GM18519 (cell line): ENCODE measurements at regions not wholly inside any gene's neighbourhood (a gene's known extent, or its start where the extent isn't known, plus 50 kb on each side); places are given as distances from the start of the nearest gene placed in this dataset.

Experiments used
- ATAC-seq: cut with Tn5 transposase; IDR thresholded peaks from one replicate; pipeline ENCODE4 v1.9.1; 2021; ENCODE audit warnings: mild to moderate bottlenecking, moderate library complexity; ENCODE audit not compliant: unreplicated experiment, low FRiP score

DNA sequence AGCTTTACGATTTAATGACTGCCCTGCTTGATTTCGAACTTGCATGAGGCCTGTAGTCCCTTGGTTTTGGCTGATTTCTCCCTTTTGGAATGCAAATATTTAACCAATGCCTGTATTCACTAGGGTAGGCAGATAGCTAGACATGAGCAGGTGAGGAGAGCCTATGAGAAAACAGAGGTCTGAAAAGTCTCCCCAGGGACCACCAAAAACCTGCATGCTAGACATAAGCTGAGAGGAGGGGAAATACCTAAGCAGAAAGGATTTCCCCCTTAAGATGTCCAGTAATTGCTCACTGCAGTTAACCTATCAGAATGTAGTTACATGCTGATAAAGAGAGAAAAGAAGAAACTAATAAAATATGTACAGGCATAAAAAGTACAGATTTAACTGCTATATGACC lies 667.4 kb upstream of the SEMA6A start:
- ATAC-seq = no peak

DNA sequence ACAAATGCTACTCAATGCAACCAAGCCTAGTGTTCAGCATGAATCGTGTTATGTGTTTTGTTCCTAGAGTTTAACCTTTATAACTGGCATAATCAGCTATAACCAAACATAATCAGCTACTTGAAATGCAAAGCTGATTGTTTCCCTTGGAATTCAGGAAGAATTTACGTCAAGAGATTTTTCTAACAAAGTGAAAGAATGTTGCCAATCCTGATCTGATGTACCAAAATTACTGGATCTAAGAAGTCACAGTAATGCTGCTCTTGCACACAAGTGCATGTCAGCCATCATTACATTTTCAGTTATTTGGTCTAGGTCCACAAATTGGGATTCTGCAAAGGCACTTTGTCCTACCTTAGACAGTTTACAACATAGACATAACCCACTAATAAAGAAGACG lies 662.3 kb upstream of the SEMA6A start:
- no peak for ATAC-seq

DNA sequence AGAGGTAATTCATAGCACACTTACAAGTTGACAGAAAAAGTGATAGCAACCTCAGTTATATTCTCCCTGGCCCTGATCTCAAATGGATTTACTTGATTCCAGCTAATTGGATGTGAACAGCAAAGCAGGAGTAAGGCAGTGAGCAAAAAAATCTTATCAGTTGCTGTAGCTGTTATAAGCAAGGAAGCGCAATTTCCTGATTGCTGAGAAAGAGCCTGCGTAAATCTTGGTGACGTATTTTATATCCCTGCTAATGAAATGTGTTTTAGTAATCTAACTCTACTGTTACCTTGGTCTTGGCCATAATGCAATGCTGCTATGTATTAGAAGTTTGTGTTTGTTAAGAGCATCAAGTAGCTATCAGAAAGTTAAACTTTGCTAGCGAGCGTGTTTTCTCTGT lies 661.2 kb upstream of the SEMA6A start:
- no peak for ATAC-seq

DNA sequence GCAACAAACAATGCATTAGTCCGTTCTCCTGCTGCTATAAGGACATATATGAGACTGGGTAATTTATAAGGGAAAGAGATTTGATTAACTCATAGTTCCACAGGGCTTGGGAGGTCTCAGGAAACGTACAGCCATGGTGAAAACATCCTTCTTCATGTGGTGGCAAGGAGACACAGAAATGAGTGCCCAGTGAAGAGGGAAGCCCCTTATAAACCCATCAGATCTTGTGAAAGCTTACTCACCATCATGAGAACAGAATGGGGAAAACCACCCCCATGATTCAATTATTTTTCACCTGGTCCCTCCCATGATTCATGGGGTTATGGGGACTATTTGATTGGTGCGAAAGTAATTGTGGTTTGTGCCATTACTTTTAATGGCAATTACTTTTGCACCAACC lies 655.8 kb upstream of the SEMA6A start:
- no peak for ATAC-seq

DNA sequence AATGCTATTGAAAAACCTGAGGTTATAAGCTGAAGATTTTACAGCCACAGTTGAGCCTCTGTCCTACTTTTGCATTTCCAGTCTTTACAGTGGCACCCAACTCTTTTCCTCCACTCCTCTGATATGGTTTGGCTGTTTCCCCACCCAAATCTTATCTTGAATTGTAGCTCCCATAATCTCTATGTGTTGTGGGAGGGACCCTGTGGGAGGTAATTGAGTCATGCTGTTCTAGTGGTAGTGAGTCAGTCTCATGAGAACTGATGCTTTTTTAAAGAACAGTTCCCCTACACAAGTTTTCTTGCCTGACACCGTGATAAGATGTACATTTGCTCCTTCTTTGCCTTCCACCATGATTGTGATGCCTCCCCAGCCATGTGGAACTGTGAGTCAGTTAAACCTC lies 646.1 kb upstream of the SEMA6A start:
- ATAC-seq = no peak

DNA sequence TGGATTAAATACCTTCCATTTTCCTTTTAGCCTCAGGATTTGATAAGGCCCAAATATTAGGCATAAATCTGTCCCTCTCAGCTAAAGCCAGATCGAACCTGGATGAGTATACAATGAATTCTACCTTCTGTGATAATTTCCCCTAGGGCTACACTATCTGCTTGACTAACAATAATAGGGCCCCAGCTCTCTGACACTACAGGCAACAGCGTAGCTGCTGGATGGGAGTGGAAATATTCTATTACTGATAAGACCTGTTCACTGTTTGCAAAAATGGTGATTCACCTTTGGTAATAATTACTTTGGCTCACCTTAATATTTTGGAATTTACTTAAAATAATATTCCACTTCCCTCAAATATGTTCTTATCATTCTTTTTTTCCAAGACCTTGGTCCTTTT lies 644.2 kb upstream of the SEMA6A start:
- no peak for ATAC-seq

DNA sequence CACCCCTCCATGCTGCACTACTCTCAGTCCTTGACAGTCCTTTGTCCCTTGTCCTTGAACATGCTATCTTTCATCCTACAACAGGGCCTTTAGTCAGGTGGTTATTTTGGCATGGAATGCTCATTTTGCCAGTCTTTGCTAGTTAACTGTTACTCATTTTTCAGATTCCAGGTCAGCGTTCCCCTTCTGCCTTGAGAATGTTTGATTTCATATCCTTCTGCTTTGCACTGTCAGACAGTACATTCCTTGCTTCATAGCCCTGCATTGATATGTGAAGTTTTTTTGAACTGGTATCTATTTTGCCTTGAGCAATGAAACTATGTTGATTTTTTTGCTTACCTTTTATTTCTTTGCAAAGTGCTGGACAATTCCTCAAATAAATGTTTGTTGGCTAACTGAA lies 638.2 kb upstream of the SEMA6A start:
- no peak for ATAC-seq

DNA sequence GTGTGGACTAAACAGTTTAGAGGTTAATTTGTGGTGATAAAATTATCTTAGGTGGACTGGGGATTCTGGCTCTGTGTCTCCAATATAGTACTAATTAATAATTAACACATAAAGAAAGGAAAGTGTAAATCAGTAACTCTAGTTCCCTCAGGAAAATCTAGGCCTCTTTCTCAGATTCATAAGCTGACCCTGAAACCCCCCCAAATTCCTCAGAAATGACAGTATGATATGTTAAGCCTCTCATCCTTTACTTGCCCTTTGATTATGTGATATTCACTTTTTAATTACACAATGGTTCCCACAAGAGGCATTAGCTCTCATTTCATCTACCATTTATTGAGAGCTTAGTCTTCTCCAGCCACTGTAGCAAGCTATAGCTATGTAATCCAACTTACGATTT lies 636.2 kb upstream of the SEMA6A start:
- no peak for ATAC-seq

DNA sequence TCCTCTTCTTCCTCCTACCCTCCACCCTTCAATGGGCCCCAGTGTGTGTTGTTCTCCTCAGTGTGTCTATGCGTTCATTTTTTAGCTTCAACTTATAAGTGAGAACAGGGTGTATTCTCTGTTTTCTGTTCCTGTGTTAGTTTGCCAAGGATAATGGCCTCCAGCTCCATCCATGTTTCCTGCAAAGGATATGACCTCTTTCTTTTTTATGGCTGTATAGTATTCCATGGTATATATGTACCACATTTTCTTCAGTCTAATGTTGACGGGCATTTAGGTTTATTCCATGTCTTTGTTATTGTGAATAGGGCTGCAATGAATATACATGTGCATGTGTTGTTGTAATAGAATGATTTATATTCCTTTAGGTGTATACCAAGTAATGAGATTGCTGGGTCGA lies 634.9 kb upstream of the SEMA6A start:
- ATAC-seq = no peak

DNA sequence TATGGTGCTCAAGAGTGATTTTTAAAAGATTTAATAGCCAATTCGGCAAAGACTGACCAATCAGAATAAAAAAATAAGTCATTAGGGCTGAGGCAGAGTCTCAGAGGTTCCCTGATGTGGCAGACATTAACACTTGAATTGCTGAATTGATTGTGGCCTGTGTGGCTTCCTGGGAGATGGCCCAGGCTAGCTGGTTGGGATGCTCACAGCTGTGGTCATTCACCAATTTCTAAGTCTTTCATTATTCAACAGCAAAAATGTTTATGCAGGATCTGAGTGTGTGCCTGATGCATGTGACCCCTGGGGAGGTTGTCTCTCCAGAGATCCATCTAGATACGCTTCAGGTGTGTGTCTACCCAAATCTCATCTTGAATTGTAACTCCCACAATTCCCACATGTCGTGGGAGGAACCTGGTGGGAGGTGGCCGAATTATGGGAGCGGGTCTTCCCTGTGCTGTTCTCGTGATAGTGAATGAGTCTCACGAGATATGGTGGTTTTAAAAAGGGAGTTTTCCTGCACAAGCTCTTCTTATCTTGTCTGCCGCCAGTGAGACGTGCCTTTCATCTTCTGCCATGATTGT lies 632.6 kb upstream of the SEMA6A start:
- ATAC-seq = no peak

DNA sequence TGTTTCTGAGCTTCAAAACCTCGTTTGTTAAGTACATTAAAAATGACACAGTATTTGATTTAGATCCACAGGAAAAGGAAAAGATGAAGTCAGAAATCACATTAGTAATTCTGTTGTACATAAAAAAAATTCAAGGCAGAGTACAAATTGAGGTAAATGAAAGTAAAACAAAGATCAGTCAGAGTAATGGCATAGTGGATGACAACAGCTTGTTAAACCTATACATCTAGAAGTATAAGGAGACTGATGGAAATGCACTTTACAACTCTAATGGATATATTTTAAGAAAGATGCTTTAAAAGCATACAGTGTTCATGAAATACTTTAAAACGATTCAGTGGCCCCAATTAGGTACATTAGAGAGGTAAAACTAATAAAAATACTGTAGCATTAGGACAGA lies 631.3 kb upstream of the SEMA6A start:
- no peak for ATAC-seq

DNA sequence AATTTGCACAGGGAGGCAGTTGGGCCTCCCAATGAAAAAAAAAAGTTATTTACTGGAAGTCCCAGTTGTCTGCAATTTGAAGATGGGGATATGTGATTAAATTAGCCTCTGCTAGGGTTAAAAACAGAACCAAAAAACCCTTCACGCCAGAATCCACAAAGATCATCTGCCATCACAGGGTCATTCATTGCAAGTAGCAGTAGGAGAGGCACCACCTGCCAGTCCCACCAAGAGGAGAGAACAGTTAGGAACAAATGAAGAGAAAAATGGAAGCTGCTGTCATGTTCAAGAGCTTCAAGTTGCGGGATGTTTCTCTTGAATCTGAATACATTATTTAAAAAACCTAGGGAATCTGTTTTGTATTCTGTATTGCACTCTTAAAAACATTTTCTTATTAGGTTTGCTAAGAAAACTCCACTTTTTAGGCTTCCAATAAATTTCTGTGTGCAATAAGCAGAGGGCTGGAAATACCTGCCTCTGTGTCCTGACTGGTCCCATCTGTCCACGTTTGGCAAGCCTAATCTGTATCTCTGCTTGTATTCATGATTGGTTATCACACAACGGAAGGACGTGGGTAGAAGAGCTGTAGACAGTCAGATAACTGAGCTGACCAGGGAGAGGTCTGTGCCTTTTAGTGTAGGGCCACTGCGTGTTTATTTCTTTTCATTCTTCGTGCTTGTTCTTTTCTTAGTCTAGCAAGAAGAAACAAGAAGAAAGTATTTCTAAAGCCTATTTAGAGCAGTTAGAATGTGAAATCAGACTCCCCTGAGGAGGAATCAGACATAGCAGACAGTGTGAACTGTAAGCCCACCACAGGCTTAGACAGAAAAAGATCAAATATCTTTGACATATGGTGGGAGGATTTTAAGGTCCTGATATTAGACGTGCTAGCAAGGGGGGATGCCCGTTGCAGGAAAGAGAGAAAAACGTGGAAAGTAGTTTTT lies 630.6 kb upstream of the SEMA6A start:
- ATAC-seq = no peak

DNA sequence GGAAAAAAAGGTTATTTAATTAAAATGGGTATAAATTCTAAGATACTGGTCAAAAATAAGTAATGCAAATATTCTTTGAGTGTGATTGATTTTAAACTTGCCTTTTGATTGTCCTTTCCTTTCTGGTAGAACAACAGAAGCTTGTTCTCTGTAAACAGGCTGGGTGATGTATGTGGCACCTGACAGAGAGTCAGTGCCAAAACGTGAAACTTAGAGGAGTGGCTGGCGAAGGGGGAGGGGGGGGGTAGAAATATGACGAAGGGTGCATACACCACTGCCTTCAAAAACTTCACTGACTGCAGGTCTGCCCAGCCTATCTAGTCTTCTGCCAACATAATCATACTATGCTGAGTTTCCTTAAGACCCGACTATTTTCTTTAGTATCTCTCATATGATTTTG lies 629.8 kb upstream of the SEMA6A start:
- no peak for ATAC-seq

DNA sequence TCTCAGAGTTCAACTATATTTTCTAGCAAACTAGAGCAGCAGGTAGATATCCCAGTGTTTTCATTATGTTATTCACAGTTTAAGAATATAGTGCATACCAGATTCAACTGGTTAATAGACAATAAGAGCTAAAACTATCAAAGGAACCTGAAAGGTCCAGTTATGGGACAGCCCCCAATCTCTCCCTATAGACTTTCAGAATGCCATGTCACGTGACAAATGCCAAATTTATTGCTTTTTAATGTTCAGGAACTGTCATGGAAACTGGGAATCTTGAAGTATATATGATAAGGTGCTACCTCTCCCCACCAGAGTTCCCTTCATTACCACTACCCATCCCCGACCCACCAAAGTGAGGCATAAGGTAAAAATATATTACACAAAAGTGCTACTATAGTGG lies 629.0 kb upstream of the SEMA6A start:
- no peak for ATAC-seq

DNA sequence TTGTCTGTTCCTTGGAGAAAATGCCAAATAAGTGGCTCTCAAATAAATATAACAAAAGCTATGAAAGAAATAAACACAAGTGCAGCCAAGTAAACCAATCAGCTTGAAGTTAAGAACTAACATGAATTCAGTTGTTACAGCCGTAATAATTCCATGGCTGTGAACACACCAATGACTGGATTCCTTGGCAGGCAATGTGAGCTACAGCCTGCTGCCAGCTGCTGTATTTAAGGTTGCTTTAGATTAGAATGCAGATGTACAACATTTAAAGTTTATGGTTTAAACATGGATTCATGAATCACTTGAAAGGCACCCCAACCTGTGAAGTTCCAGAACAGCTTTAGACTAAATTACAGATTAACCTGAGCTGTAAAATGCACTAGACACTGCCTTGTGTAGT lies 626.4 kb upstream of the SEMA6A start:
- no peak for ATAC-seq

DNA sequence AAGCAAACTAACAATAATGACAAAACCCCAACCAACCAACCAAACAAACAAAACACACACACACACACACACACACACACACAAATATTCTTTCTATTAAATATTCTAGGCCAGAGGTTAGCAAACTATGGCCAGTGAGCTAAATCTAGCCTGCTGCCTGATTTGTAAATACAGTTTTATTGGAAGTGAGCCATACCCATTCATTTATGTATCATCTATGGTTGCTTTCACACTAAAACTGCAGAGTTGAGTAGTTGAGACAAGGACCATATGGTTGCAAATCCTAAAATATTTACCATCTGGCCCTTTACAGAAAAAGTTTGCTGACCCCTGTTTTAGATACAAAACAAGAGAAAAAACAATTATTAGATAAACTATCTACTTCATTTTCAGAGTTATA lies 620.5 kb upstream of the SEMA6A start:
- no peak for ATAC-seq

DNA sequence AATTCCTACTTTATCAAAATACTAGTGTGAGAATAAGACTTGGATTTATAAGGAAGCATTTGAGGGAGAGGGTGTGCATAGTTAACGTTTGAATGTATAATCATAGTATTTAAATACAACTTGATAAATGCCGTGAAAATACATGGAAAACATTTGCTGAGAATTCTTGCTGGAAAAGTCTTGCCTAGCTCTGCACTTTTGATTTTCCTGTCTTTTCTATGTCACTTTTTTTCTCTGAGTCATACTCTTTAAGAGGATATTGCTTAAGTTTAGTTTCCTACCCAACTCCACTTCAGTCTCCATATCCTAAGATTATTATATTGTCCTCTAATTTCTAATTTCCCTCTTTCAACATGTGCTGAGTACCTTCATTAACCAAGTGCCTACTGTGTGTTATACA lies 616.6 kb upstream of the SEMA6A start:
- ATAC-seq = no peak

DNA sequence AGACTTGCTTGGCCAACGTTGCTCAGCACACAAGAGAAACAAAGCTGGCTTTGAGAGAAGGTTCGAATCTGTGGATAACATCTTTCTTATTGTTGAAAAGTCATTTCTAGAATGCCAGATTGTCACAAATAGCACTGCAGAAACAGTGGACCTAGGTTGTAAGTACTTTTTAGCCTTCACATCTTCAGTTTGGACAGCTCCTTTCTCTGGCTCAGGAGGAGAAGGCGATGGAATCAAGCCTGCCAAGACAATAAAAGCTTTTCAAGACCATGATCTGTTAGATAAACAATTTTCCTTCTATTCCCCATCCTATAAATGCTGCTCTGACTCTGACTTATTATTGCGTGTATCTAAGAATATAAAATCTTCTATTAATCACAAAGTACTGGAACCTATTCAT lies 615.2 kb upstream of the SEMA6A start:
- no peak for ATAC-seq

DNA sequence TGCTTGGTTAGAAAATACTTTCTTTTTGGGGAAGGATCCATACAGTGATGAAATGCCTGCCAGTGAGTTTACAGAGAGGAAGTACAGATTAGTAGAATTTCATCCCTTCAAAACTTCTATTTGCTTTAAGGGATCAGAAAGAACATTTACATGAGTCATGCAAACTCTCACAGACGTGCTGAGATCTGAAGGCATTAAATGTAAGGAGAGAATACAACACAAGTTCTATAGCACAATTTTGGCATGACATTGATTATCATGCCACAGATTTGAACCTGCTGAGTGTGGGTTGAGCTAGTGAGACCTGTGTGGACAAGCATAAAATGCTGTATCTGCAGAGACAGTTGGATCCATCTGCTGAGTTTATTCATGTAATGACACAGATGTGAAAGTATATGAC lies 613.6 kb upstream of the SEMA6A start:
- no peak for ATAC-seq

DNA sequence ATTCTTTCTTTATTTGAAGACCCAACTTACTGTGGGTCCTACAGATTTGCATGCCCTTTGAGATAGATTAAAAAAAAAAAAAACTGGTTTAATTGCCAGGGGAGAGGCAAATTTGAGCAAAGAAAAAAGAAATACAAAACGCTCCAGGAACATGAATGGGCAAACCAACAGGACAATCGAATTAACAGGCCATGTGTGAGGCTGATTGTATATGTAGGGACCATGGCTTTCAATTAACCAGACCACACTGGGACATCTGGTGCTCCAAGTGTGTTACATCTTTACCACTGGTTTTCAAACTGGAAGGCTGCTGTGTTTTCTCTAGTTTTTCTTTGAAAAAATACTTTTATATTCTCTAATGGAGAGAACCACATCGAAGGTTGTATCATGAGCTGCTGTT lies 612.1 kb upstream of the SEMA6A start:
- no peak for ATAC-seq

DNA sequence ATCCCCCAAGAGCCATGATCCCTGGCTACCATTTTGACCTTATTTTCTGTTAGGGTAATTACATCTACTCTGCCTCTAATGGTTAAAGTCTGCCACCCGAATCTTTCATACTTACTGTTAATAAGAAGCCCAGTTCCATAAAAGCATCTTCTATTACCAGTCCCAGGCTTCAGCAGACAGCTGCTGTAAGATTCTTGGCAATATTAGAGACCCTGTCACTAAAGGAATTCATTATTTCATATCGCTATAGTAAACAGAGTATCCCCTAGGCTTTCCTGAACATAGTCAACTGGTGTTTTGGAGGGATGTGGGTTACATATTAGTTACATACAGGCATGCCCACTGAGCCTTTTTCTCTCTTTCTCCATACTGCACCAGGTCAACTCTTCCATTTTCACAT lies 608.7 kb upstream of the SEMA6A start:
- no peak for ATAC-seq

DNA sequence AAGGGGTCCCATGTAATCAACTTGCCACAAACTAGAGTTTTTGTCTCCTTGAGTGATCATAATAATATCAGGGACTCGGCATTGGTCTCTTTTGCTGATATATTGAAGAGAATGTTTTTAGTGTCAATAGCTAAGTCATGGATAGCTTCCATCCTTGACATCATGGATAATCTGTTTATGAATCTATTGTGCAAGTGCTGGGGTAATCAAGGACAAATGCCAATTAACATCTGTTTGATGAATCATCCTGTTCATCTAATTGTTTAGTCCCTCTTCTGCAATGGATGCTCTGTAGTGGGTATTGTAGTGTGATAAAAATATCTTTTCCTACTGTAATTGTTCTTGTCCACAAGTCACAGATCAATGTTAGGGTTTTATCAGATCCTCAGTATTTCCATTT lies 607.5 kb upstream of the SEMA6A start:
- ATAC-seq = no peak
